Esophagus squamous epithelium (tissue), 5 donors: ENCODE measurements at regions not wholly inside any gene's neighbourhood (a gene's known extent, or its start where the extent isn't known, plus 50 kb on each side); places are given as distances from the start of the nearest gene placed in this dataset.

Experiments used
- DNase-seq: peaks from one replicate; lab custom pipeline; 2025; lab: John Stamatoyannopoulos, UW
- H3K27ac ChIP-seq, 4 donors: fragments of 200-600 bp; sonication (generic); one replicate each; pipeline ENCODE4 v1.5.1; 2016 to 2019; ENCODE audit warnings: mild to moderate bottlenecking in 1 of 4
- H3K27me3 ChIP-seq, 4 donors: fragments of 200-600 bp; sonication (generic); 1 replicate in 3 of 4; 2 replicates in 1 of 4; pipeline versions ENCODE4 v1.5.1 to v1.6.0; 2017 to 2021; ENCODE audit warnings: antibody characterized with exemption in 1 of 4
- H3K36me3 ChIP-seq, 3 donors: fragments of 200-600 bp; sonication (generic); one replicate each; pipeline ENCODE4 v1.5.1; 2016 to 2019
- H3K4me1 ChIP-seq, 3 donors: fragments of 200-600 bp; sonication (generic); one replicate each; pipeline ENCODE4 v1.5.1; 2017 to 2019
- H3K4me3 ChIP-seq, 4 donors: fragments of 200-600 bp; sonication (generic); 1 replicate in 3 of 4; 2 replicates in 1 of 4; pipeline ENCODE4 v1.5.1; 2016 to 2019; ENCODE audit warnings: mild to moderate bottlenecking in 2 of 4, moderate library complexity in 1 of 4
- H3K9me3 ChIP-seq, 3 donors: fragments of 200-600 bp; sonication (generic); one replicate each; pipeline ENCODE4 v1.5.1; 2016 to 2019
- POLR2A ChIP-seq, 4 donors: fragments of 450-650 bp; IDR thresholded peaks; one replicate each; pipeline ENCODE4 v1.6.1; 2017; ENCODE audit warnings: antibody characterized with exemption in 4 of 4, mild to moderate bottlenecking in 4 of 4, moderate library complexity in 3 of 4
- WGBS, 2 donors: methylation state at CpG; one replicate each; pipeline ENCODE4 v1.1.5; 2018; 5-methylcytosine and 5-hydroxymethylcytosine counted together
- intact Hi-C: fragments of 100-400 bp; cut with DNase I; formaldehyde crosslinking; loops from one replicate; pipeline ENCODE4 v1.15.0; 2022
- TF ChIP-seq, protein P1 (sequence below), 6 experiments: fragments of 450-650 bp in 4 of 6; fragments of 200-600 bp in 2 of 6; sonication (generic) in 2 of 6; IDR thresholded peaks; one replicate each; pipeline ENCODE4 v1.5.1; 2016 to 2019; ENCODE audit warnings: antibody characterized with exemption in 6 of 6, mild to moderate bottlenecking in 4 of 6, moderate library complexity in 4 of 6
- donor health status: DM: yes; HTN: yes; CAD: no.

- intact Hi-C loops, result no loop called here
- Histone ChIP-seq H3K4me3 (no peak overlapping the region), H3K9me3 (no peaks in the 10 kb centered on the region), H3K36me3 (no peaks in the 10 kb centered on the region), H3K27ac (no peak overlapping the region), H3K4me1 (no peaks in the 10 kb centered on the region), H3K27me3 (no peaks in the 10 kb centered on the region)
- DNase-seq, result no peak
- 80 to 89% methylated on average over 4 of the region's 4 CpGs for WGBS, 2 donors
- no peak for TF ChIP-seq POLR2A (IDR thresholded peaks at IDR 0.05)
- TF ChIP-seq, protein P1, sequence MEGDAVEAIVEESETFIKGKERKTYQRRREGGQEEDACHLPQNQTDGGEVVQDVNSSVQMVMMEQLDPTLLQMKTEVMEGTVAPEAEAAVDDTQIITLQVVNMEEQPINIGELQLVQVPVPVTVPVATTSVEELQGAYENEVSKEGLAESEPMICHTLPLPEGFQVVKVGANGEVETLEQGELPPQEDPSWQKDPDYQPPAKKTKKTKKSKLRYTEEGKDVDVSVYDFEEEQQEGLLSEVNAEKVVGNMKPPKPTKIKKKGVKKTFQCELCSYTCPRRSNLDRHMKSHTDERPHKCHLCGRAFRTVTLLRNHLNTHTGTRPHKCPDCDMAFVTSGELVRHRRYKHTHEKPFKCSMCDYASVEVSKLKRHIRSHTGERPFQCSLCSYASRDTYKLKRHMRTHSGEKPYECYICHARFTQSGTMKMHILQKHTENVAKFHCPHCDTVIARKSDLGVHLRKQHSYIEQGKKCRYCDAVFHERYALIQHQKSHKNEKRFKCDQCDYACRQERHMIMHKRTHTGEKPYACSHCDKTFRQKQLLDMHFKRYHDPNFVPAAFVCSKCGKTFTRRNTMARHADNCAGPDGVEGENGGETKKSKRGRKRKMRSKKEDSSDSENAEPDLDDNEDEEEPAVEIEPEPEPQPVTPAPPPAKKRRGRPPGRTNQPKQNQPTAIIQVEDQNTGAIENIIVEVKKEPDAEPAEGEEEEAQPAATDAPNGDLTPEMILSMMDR (IDR thresholded peaks at IDR 0.05), result no peak
Observed at GRCh38 chr6:14974792-14975470, 270.9 kb upstream of the JARID2 start.

DNA sequence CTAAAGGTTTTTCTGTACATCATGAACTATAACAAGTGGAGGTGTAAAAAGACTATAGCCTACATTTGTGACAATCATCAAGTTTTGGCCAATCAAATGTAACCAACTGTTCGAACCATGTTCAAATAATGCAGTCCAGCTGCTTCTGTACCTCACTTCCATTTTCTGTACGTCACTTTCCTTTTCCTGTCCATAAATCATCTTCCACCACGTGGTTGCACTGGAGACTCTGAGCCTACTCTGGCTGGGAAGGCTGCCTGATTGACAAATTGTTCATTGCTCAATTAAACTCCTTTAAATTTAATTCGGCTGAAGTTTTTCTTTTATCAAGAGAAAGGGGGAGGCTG, 270.4 kb upstream of the JARID2 start:
- Histone ChIP-seq H3K36me3 (no peaks in the 10 kb centered on the region), H3K9me3 (no peaks in the 10 kb centered on the region), H3K4me1 (no peaks in the 10 kb centered on the region), H3K27ac (no peak overlapping the region), H3K27me3 (no peaks in the 10 kb centered on the region), H3K4me3 (no peak overlapping the region)
- TF ChIP-seq, protein P1 (IDR thresholded peaks at IDR 0.05), result no peak
- TF ChIP-seq POLR2A (IDR thresholded peaks at IDR 0.05), result no peak
- intact Hi-C loops, result no loop called here
- no peak for DNase-seq
- 31 to 41% methylated on average over 4 of the region's 4 CpGs for WGBS, 2 donors

GRCh38 chr6:14977747-14978382, 268.0 kb upstream of the JARID2 start:
- Histone ChIP-seq H3K36me3 (no peaks in the 10 kb centered on the region), H3K4me1 (no peaks in the 10 kb centered on the region), H3K4me3 (no peak overlapping the region), H3K27me3 (no peaks in the 10 kb centered on the region), H3K27ac (no peak overlapping the region), H3K9me3 (no peaks in the 10 kb centered on the region)
- no peak for DNase-seq
- 100% methylated on average over 1 of the region's 1 CpG for WGBS, 2 donors
- intact Hi-C loops, result no loop called here
- TF ChIP-seq POLR2A (IDR thresholded peaks at IDR 0.05), result no peak
- TF ChIP-seq, protein P1 (IDR thresholded peaks at IDR 0.05), result no peak

DNA sequence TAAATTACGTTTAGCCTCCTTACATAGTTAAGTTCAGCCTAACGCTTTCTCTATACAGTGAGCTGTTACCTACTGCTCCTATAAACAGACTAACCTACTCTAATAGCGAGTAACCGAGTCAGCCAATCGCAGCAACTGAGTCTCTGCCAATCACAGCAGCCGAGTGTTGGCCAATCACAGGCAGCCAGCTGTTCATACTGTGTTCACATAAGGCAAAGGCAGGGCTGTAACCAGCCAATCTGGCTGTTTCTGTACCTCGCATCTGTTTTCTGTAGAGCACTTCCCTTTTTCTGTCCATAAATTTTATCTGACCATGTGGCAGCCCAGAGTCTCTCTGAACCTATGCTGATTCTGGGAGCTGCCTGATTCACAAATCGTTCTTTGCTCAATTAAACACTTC, 263.9 kb upstream of the JARID2 start:
- no peak for DNase-seq
- peaks cover 0 to 16% (median 10%) of the 10 kb centered on the region in 3 donors for H3K4me1 ChIP-seq
- intact Hi-C loops, result no loop called here
- no peaks in the 10 kb centered on the region for H3K36me3 ChIP-seq
- no peak overlapping the region for H3K27ac ChIP-seq
- no peak overlapping the region for H3K4me3 ChIP-seq
- 80 to 88% methylated on average over 8 of the region's 8 CpGs for WGBS, 2 donors
- no peaks in the 10 kb centered on the region for H3K27me3 ChIP-seq
- H3K9me3 ChIP-seq, result no peaks in the 10 kb centered on the region
- no peak for TF ChIP-seq POLR2A (IDR thresholded peaks at IDR 0.05)
- TF ChIP-seq, protein P1 (IDR thresholded peaks at IDR 0.05), result no peak
